H1 (cell line): ENCODE measurements at regions not wholly inside any gene's neighbourhood (a gene's known extent, or its start where the extent isn't known, plus 50 kb on each side); places are given as distances from the start of the nearest gene placed in this dataset.

Experiments
- CTCF ChIA-PET: fragments of 300-600 bp; sonication (Branson Sonifier 250); formaldehyde crosslinking; loops from one replicate; lab custom pipeline; 2021; ENCODE audit not compliant: partially characterized antibody; lab: Charles Lee
- POLR2A ChIA-PET: fragments of 300-600 bp; sonication (Branson Sonifier 250); formaldehyde crosslinking; loops from one replicate; lab custom pipeline; 2021; ENCODE audit warnings: inconsistent platforms; ENCODE audit not compliant: partially characterized antibody; lab: Charles Lee
- DNase-seq, 2 experiments: peaks; one replicate each; pipeline versions ENCODE4 v3.0.0 to v3.0.0-alpha.2; 2010 to 2022; ENCODE audit warnings: low spot score in 2 of 2, low read depth in 1 of 2, mixed read lengths in 1 of 2
- FAIRE-seq: peaks from 2 replicates; lab custom pipeline; 2011; peaks lifted over from hg19 to GRCh38; lab: Jason Lieb, UNC
- H2AFZ ChIP-seq: 2 replicates; pipeline ENCODE4 v1.8.1; 2012; ENCODE audit warnings: low read length, inconsistent platforms
- H2AK5ac ChIP-seq: 2 replicates; pipeline ENCODE4 v1.6.1; 2013; ENCODE audit warnings: low read depth, low read length
- H2BK120ac ChIP-seq: replicated peaks from 2 replicates; pipeline ENCODE3; 2013; ENCODE audit warnings: low read depth, low read length, inconsistent platforms
- H2BK12ac ChIP-seq: 2 replicates; pipeline ENCODE4 v1.6.1; 2013; ENCODE audit warnings: low read depth, low read length
- H2BK15ac ChIP-seq: 2 replicates; pipeline ENCODE4 v1.6.1; 2013; ENCODE audit warnings: low read length
- H2BK20ac ChIP-seq: 2 replicates; pipeline ENCODE4 v1.6.1; 2013; ENCODE audit warnings: low read length
- H2BK5ac ChIP-seq: 2 replicates; pipeline ENCODE4 v1.6.1; 2013; ENCODE audit warnings: low read depth, low read length
- H3K14ac ChIP-seq: 2 replicates; pipeline ENCODE4 v1.6.1; 2013; ENCODE audit warnings: inconsistent platforms; ENCODE audit not compliant: insufficient read length
- H3K18ac ChIP-seq: 2 replicates; pipeline ENCODE4 v1.6.1; 2013; ENCODE audit warnings: low read length; ENCODE audit errors: extremely low read depth
- H3K23ac ChIP-seq: 2 replicates; pipeline ENCODE4 v1.6.1; 2013; ENCODE audit warnings: inconsistent platforms; ENCODE audit not compliant: insufficient read length
- H3K23me2 ChIP-seq: 2 replicates; pipeline ENCODE4 v1.6.1; 2013; ENCODE audit warnings: low read depth, low read length
- H3K27ac ChIP-seq: 2 replicates; pipeline ENCODE4 v1.6.1; 2011; ENCODE audit warnings: low read depth, low read length, inconsistent platforms
- H3K27me3 ChIP-seq, 4 experiments: replicated peaks in 1 of 4; 1 replicate in 1 of 4; 2 replicates in 3 of 4; pipeline versions ENCODE4 v1.6.1 to v1.8.1; 2011 to 2013; ENCODE audit warnings: low read length in 3 of 4, mild to moderate bottlenecking in 3 of 4, inconsistent platforms in 2 of 4, mixed read lengths in 2 of 4, moderate library complexity in 1 of 4; ENCODE audit not compliant: control insufficient read depth in 3 of 4, insufficient read depth in 3 of 4; ENCODE audit errors: extremely low read depth in 1 of 4
- H3K36me3 ChIP-seq, 4 experiments: 2 replicates each; pipeline versions ENCODE4 v1.6.1 to v1.8.1; 2011 to 2013; ENCODE audit warnings: mild to moderate bottlenecking in 4 of 4, low read length in 3 of 4, moderate library complexity in 2 of 4, control low read depth in 1 of 4, inconsistent platforms in 1 of 4; ENCODE audit not compliant: insufficient read depth in 4 of 4, control insufficient read depth in 2 of 4
- H3K4ac ChIP-seq: replicated peaks from 2 replicates; pipeline ENCODE3; 2013; ENCODE audit warnings: low read length, low read depth, mixed read lengths, inconsistent platforms; ENCODE audit not compliant: insufficient read length
- H3K4me1 ChIP-seq, 4 experiments: replicated peaks in 1 of 4; 1 replicate in 1 of 4; 2 replicates in 3 of 4; pipeline versions ENCODE4 v1.6.1 to v1.8.1; 2011 to 2013; ENCODE audit warnings: low read length in 3 of 4, inconsistent platforms in 2 of 4, mixed read lengths in 1 of 4; ENCODE audit not compliant: insufficient read depth in 4 of 4, control insufficient read depth in 3 of 4
- H3K4me2 ChIP-seq, 2 experiments: 2 replicates each; pipeline versions ENCODE4 v1.6.1 to v1.8.1; 2011 to 2013; ENCODE audit warnings: low read depth in 2 of 2, low read length in 2 of 2, control low read depth in 1 of 2, inconsistent platforms in 1 of 2, mild to moderate bottlenecking in 1 of 2; ENCODE audit not compliant: insufficient read depth in 1 of 2
- H3K4me3 ChIP-seq, 4 experiments: fragments of 200-600, 300-600 bp in 1 of 4; sonication (generic), shearing (Covaris generic), sonication (Bioruptor Twin) in 1 of 4; 2 replicates each; pipeline versions ENCODE4 v1.5.1 to v1.8.1; 2011 to 2016; ENCODE audit warnings: low read length in 4 of 4, low read depth in 3 of 4, control low read depth in 2 of 4, inconsistent platforms in 2 of 4, mild to moderate bottlenecking in 2 of 4, mixed read lengths in 1 of 4, moderate library complexity in 1 of 4; ENCODE audit not compliant: insufficient read depth in 2 of 4; ENCODE audit errors: extremely low read depth in 1 of 4
- H3K56ac ChIP-seq: replicated peaks from 2 replicates; pipeline ENCODE3; 2013; ENCODE audit warnings: low read depth, mild to moderate bottlenecking, mixed read lengths, low read length, inconsistent platforms; ENCODE audit not compliant: insufficient read length
- H3K79me1 ChIP-seq: 2 replicates; pipeline ENCODE4 v1.6.1; 2013; ENCODE audit warnings: low read depth, low read length, control low read depth
- H3K79me2 ChIP-seq, 2 experiments: 2 replicates each; pipeline versions ENCODE4 v1.6.1 to v1.8.1; 2012 to 2013; ENCODE audit warnings: low read length in 2 of 2, mild to moderate bottlenecking in 2 of 2, inconsistent platforms in 1 of 2; ENCODE audit not compliant: insufficient read depth in 2 of 2, control insufficient read depth in 1 of 2
- H3K9ac ChIP-seq, 4 experiments: replicated peaks in 1 of 4; 1 replicate in 1 of 4; 2 replicates in 3 of 4; pipeline versions ENCODE4 v1.6.1 to v1.8.1; 2011 to 2013; ENCODE audit warnings: low read depth in 3 of 4, low read length in 3 of 4, control low read depth in 2 of 4, mild to moderate bottlenecking in 2 of 4, moderate library complexity in 2 of 4, inconsistent platforms in 1 of 4; ENCODE audit errors: extremely low read depth in 1 of 4
- H3K9me3 ChIP-seq, 2 experiments: 2 replicates each; pipeline versions ENCODE4 v1.6.1 to v1.8.1; 2012 to 2013; ENCODE audit warnings: mild to moderate bottlenecking in 2 of 2, moderate library complexity in 2 of 2, control low read depth in 1 of 2, inconsistent platforms in 1 of 2, low read depth in 1 of 2, low read length in 1 of 2, mixed read lengths in 1 of 2; ENCODE audit not compliant: insufficient read depth in 2 of 2
- H4K20me1 ChIP-seq, 2 experiments: replicated peaks in 1 of 2; 2 replicates each; pipeline versions ENCODE3 to v1.8.1; 2011 to 2013; ENCODE audit warnings: inconsistent platforms in 2 of 2, low read length in 2 of 2, mild to moderate bottlenecking in 1 of 2; ENCODE audit not compliant: insufficient read depth in 2 of 2, control insufficient read depth in 1 of 2
- H4K5ac ChIP-seq: 2 replicates; pipeline ENCODE4 v1.6.1; 2013; ENCODE audit warnings: low read length, low read depth, mixed read lengths, inconsistent platforms; ENCODE audit not compliant: insufficient read length
- H4K8ac ChIP-seq: 2 replicates; pipeline ENCODE4 v1.8.0; 2013; ENCODE audit warnings: mild to moderate bottlenecking, moderate library complexity, low read length, inconsistent platforms; ENCODE audit not compliant: insufficient read depth; ENCODE audit errors: extremely low read depth
- H4K91ac ChIP-seq: replicated peaks from 2 replicates; pipeline ENCODE3; 2013; ENCODE audit warnings: low read length, mixed read lengths, inconsistent platforms; ENCODE audit not compliant: insufficient read length
- BCL11A ChIP-seq, 2 experiments: IDR thresholded peaks; one replicate each; pipeline ENCODE4 v1.6.1; 2011; ENCODE audit warnings: low read depth in 2 of 2, low read length in 2 of 2, mild to moderate bottlenecking in 2 of 2
- E2F6 ChIP-seq: IDR thresholded peaks from 2 replicates; pipeline ENCODE4 v1.6.1; 2012; ENCODE audit warnings: inconsistent platforms
- FOSL1 ChIP-seq: IDR thresholded peaks from 2 replicates; pipeline ENCODE4 v1.6.1; 2011; ENCODE audit warnings: mild to moderate bottlenecking, low read depth, low read length, moderate library complexity; ENCODE audit not compliant: insufficient read depth
- HDAC6 ChIP-seq: IDR thresholded peaks from one replicate; pipeline ENCODE4 v1.7.1; 2012; ENCODE audit warnings: low read depth, mild to moderate bottlenecking, inconsistent platforms, low read length, moderate library complexity
- KDM1A ChIP-seq: fragments of 200-600, 300-600 bp; sonication (generic); IDR thresholded peaks from 2 replicates; pipeline ENCODE4 v1.7.1; 2016; ENCODE audit warnings: mild to moderate bottlenecking, low read length, borderline replicate concordance
- POLR2AphosphoS5 ChIP-seq: IDR thresholded peaks from 2 replicates; pipeline ENCODE4 v1.6.1; 2011; ENCODE audit warnings: low read depth, low read length
- SIRT6 ChIP-seq: IDR thresholded peaks from one replicate; pipeline ENCODE4 v1.7.1; 2012; ENCODE audit warnings: low read length, inconsistent platforms
- TEAD4 ChIP-seq: IDR thresholded peaks from 2 replicates; pipeline ENCODE4 v1.6.1; 2012; ENCODE audit warnings: low read depth, low read length, inconsistent platforms, mixed read lengths
- ZNF274 ChIP-seq: IDR thresholded peaks from 2 replicates; pipeline ENCODE4 v1.7.0; 2012; ENCODE audit warnings: low read length, borderline replicate concordance; ENCODE audit errors: extremely low read depth
- whole genome bisulfite sequencing, 2 experiments: shearing (Covaris generic) in 1 of 2; methylation state at CpG; one replicate each; pipeline versions ENCODE4 v1.1.6 to v1.1.7; 2013 to 2015; ENCODE audit warnings: low lambda C conversion rate in 2 of 2, mixed read lengths in 2 of 2, inconsistent platforms in 1 of 2, low coverage in 1 of 2, missing lambda C conversion rate in 1 of 2; ENCODE audit not compliant: insufficient replicate concordance in 2 of 2, insufficient coverage in 1 of 2, insufficient read length in 1 of 2; ENCODE audit errors: extremely low coverage in 1 of 2, missing lambda C conversion rate in 1 of 2; 5-methylcytosine and 5-hydroxymethylcytosine counted together

GRCh38 chr3:145269106-145269505 is 891.9 kb downstream of the PLOD2 start:
- Histone ChIP-seq H3K4me2 (no peak overlapping the region), H3K9ac (no peak overlapping the region), H3K4me1 (no peaks in the 10 kb centered on the region), H3K9me3 (peaks cover 0 to 4% of the 10 kb centered on the region in 2 experiments; a peak in 2 of 4 replicates), H3K18ac (no peak overlapping the region), H4K20me1 (no peaks in the 10 kb centered on the region), H2BK5ac (no peak overlapping the region), H3K27me3 (no peaks in the 10 kb centered on the region), H3K4me3 (no peak overlapping the region), H3K27ac (no peak overlapping the region), H2BK15ac (no peak overlapping the region), H4K91ac (no peak overlapping the region), H2AFZ (no peak overlapping the region), H2BK120ac (no peak overlapping the region), H2BK12ac (no peak overlapping the region), H2BK20ac (no peak overlapping the region), H3K56ac (no peak overlapping the region), H3K14ac (no peak overlapping the region), H3K36me3 (no peaks in the 10 kb centered on the region), H4K5ac (no peak overlapping the region), H3K4ac (no peak overlapping the region), H3K23ac (no peak overlapping the region), H3K79me2 (no peaks in the 10 kb centered on the region), H4K8ac (no peak overlapping the region), H3K23me2 (no peaks in the 10 kb centered on the region), H3K79me1 (no peaks in the 10 kb centered on the region), H2AK5ac (no peak overlapping the region)
- POLR2A ChIA-PET, result no interaction called here
- no peak for FAIRE-seq
- TF ChIP-seq POLR2AphosphoS5, result no peak
- no peak for TF ChIP-seq FOSL1
- TF ChIP-seq TEAD4, result no peak
- TF ChIP-seq ZNF274, result no peak
- TF ChIP-seq SIRT6, result no peak
- no peak for TF ChIP-seq HDAC6
- no peak for TF ChIP-seq BCL11A (IDR thresholded peaks at IDR 0.05; ENCODE audit: low read depth in 2 of 2, low read length in 2 of 2)
- TF ChIP-seq E2F6, result no peak
- TF ChIP-seq KDM1A, result no peak
- no peak for DNase-seq
- WGBS, 2 experiments, result 94% methylated on average over 3 of the region's 3 CpGs; no CpG with 5 or more reads in 1 of the 2 experiments
- CTCF ChIA-PET, result no interaction called here
